HG03432 (cell line): ENCODE measurements at regions not wholly inside any gene's neighbourhood (a gene's known extent, or its start where the extent isn't known, plus 50 kb on each side); places are given as distances from the start of the nearest gene placed in this dataset.

Source experiments
- ATAC-seq: cut with Tn5 transposase; IDR thresholded peaks from one replicate; pipeline ENCODE4 v1.9.1; 2021; ENCODE audit warnings: mild to moderate bottlenecking, moderate library complexity; ENCODE audit not compliant: unreplicated experiment

- ATAC-seq: no peak
Measured at GRCh38 chr16:5885521-5885920, 787.9 kb upstream of the EEF2KMT start.

- ATAC-seq: no peak
Measured at GRCh38 chr16:5884996-5885395, 787.4 kb upstream of the EEF2KMT start.

- ATAC-seq: no peak
Measured at GRCh38 chr16:5884339-5884738, 786.7 kb upstream of the EEF2KMT start.

- ATAC-seq: no peak
Measured at GRCh38 chr16:5882087-5882640, 784.6 kb upstream of the EEF2KMT start.

- ATAC-seq: no peak
Measured at GRCh38 chr16:5875416-5875815, 777.8 kb upstream of the EEF2KMT start.

- no peak for ATAC-seq
Measured at GRCh38 chr16:5874899-5875298, 777.3 kb upstream of the EEF2KMT start.

GRCh38 chr16:5873221-5873620 is 775.6 kb upstream of the EEF2KMT start:
- ATAC-seq: no peak

GRCh38 chr16:5870886-5871691 is 773.5 kb upstream of the EEF2KMT start:
- ATAC-seq: no peak

- ATAC-seq: no peak
Measured at GRCh38 chr16:5867250-5867649, 769.7 kb upstream of the EEF2KMT start.

GRCh38 chr16:5865236-5865635 is 767.6 kb upstream of the EEF2KMT start:
- no peak for ATAC-seq

- no peak for ATAC-seq
Measured at GRCh38 chr16:5863071-5863606, 765.5 kb upstream of the EEF2KMT start.

GRCh38 chr16:5862103-5862840 is 764.7 kb upstream of the EEF2KMT start:
- no peak for ATAC-seq

- ATAC-seq: no peak
Measured at GRCh38 chr16:5861241-5861640, 763.6 kb upstream of the EEF2KMT start.

- ATAC-seq: no peak
Measured at GRCh38 chr16:5858180-5858579, 760.6 kb upstream of the EEF2KMT start.

- ATAC-seq: no peak
Measured at GRCh38 chr16:5854027-5854426, 756.4 kb upstream of the EEF2KMT start.

- no peak for ATAC-seq
Measured at GRCh38 chr16:5852151-5852550, 754.6 kb upstream of the EEF2KMT start.

- no peak for ATAC-seq
Measured at GRCh38 chr16:5851393-5851982, 753.9 kb upstream of the EEF2KMT start.

GRCh38 chr16:5850632-5851392 is 753.2 kb upstream of the EEF2KMT start:
- ATAC-seq: no peak

GRCh38 chr16:5845046-5845445 is 747.5 kb upstream of the EEF2KMT start:
- no peak for ATAC-seq

GRCh38 chr16:5841974-5842373 is 744.4 kb upstream of the EEF2KMT start:
- ATAC-seq: no peak

GRCh38 chr16:5838725-5839124 is 741.1 kb upstream of the EEF2KMT start:
- no peak for ATAC-seq
